CD4-positive, alpha-beta T cell treated with Interferon gamma for 1 hour (primary cell): ENCODE measurements at regions not wholly inside any gene's neighbourhood (a gene's known extent, or its start where the extent isn't known, plus 50 kb on each side); places are given as distances from the start of the nearest gene placed in this dataset.
"Not testable (repeated sequence)": the region's sequence is repeated elsewhere in the genome, so short reads cannot be mapped to it uniquely, and the experiment has no call there.

Source experiments
- DNase-seq: peaks from one replicate; pipeline ENCODE4 v3.0.0-alpha.2; 2020

- DNase-seq = no peak
Observed at GRCh38 chr6:85191656-85192055, 258.2 kb upstream of the NT5E start.

- no peak for DNase-seq
Observed at GRCh38 chr6:85186546-85187175, 263.2 kb upstream of the NT5E start.

GRCh38 chr6:85185977-85186376 is 263.9 kb upstream of the NT5E start:
- DNase-seq = no peak

GRCh38 chr6:85183841-85184240 is 266.0 kb upstream of the NT5E start:
- DNase-seq = no peak

GRCh38 chr6:85172705-85173104 is 277.2 kb upstream of the NT5E start:
- no peak for DNase-seq

- no peak for DNase-seq
Observed at GRCh38 chr6:85172161-85172560, 277.7 kb upstream of the NT5E start.

GRCh38 chr6:85169189-85169588 is 280.7 kb upstream of the NT5E start:
- no peak for DNase-seq

- DNase-seq = no peak
Observed at GRCh38 chr6:85168146-85168545, 281.7 kb upstream of the NT5E start.

- DNase-seq = no peak
Observed at GRCh38 chr6:85166114-85166741, 283.7 kb upstream of the NT5E start.

GRCh38 chr6:85163156-85164080 is 286.5 kb upstream of the NT5E start:
- DNase-seq = no peak

GRCh38 chr6:85157311-85157710 is 292.6 kb upstream of the NT5E start:
- no peak for DNase-seq

- DNase-seq = no peak
Observed at GRCh38 chr6:85143676-85144075, 306.2 kb upstream of the NT5E start.

- DNase-seq = no peak
Observed at GRCh38 chr6:85137865-85138264, 312.0 kb upstream of the NT5E start.

- no peak for DNase-seq
Observed at GRCh38 chr6:85136310-85136709, 313.6 kb upstream of the NT5E start.

GRCh38 chr6:85135376-85136094 is 314.3 kb upstream of the NT5E start:
- no peak for DNase-seq

GRCh38 chr6:85134172-85134571 is 315.7 kb upstream of the NT5E start:
- DNase-seq = no peak

- DNase-seq = no peak
Observed at GRCh38 chr6:85132091-85132490, 317.8 kb upstream of the NT5E start.

- no peak for DNase-seq
Observed at GRCh38 chr6:85130743-85131142, 319.1 kb upstream of the NT5E start.

GRCh38 chr6:85129881-85130280 is 320.0 kb upstream of the NT5E start:
- DNase-seq = no peak

GRCh38 chr6:85128781-85129180 is 321.1 kb upstream of the NT5E start:
- DNase-seq = no peak

- DNase-seq = not testable (repeated sequence)
Observed at GRCh38 chr6:85128256-85128655, 321.6 kb upstream of the NT5E start.

- DNase-seq = no peak
Observed at GRCh38 chr6:85127696-85128243, 322.1 kb upstream of the NT5E start.

GRCh38 chr6:85127168-85127498 is 322.8 kb upstream of the NT5E start:
- no peak for DNase-seq
